AG09309 (cell line): ENCODE measurements at regions not wholly inside any gene's neighbourhood (a gene's known extent, or its start where the extent isn't known, plus 50 kb on each side); places are given as distances from the start of the nearest gene placed in this dataset.
A peak's percentile ranks its signal among the peaks of the same experiment; 100 is the strongest.

ENCODE experiments used
- DNase-seq: peaks from one replicate; pipeline ENCODE4 v3.0.0-alpha.2; 2010; ENCODE audit warnings: low read depth
- H3K4me3 ChIP-seq: 2 replicates; pipeline ENCODE4 v1.5.1; 2011; ENCODE audit warnings: mild to moderate bottlenecking, low read depth, low read length, moderate library complexity; ENCODE audit not compliant: control insufficient read depth
- TF ChIP-seq, protein P1 (sequence below): IDR thresholded peaks from 2 replicates; pipeline ENCODE4 v1.5.1; 2011; ENCODE audit warnings: mild to moderate bottlenecking, low read depth, low read length, inconsistent platforms; ENCODE audit not compliant: insufficient read depth, control insufficient read depth; ENCODE audit errors: missing control alignments

DNA sequence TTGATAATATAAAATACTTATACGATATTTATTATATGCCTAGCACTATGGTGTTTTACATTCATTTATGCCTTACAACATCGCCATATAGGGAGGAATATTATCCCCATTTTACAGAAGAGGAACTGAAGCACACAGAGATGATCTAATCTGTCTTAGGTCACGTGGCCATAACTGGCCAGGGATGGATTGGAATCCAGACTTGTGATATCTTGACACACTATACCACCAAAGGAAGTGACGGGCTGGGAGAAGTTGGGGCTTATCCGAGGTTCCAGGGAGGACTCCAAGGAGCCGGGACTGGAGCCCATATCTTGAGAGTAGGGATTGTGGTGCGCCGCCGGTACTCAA, 129.8 kb downstream of the TMEM174 start:
- TF ChIP-seq, protein P1, sequence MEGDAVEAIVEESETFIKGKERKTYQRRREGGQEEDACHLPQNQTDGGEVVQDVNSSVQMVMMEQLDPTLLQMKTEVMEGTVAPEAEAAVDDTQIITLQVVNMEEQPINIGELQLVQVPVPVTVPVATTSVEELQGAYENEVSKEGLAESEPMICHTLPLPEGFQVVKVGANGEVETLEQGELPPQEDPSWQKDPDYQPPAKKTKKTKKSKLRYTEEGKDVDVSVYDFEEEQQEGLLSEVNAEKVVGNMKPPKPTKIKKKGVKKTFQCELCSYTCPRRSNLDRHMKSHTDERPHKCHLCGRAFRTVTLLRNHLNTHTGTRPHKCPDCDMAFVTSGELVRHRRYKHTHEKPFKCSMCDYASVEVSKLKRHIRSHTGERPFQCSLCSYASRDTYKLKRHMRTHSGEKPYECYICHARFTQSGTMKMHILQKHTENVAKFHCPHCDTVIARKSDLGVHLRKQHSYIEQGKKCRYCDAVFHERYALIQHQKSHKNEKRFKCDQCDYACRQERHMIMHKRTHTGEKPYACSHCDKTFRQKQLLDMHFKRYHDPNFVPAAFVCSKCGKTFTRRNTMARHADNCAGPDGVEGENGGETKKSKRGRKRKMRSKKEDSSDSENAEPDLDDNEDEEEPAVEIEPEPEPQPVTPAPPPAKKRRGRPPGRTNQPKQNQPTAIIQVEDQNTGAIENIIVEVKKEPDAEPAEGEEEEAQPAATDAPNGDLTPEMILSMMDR = no peak
- H3K4me3 ChIP-seq = no peak overlapping the region
- DNase-seq = no peak

DNA sequence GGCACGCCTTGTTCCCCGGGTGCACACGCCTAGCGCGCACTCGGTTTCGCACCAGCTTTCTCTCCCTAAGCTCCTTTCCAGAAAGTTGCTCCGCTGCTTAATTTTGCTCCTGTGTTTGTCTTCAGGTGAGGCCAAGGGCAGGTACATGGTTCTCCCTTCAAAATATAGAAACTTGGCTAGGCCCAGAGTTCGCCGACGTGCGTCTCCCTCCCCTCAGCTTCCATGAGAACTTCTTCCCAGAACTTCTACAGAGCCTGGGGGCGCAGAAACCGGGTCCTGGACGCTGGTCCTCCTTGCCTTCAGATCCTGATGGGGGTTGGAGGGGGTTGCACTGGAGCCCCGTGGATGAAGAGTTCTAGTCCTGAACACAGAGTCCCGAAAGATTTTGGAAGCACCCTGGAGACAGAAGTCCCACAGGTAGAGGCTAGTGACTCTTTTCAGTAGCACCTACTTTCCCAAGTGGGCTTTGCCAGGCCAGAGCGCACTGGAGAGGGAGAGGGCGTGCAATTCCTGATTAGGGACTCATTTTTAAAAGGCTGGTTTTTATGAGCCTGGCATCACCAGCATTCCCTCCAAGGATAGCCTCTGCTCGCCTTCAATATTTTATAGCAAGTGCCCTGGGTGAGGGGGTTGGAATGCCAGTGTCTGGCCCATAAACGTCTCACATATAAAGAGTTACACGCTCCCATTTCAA, 128.4 kb downstream of the TMEM174 start:
- TF ChIP-seq, protein P1 = no peak
- DNase-seq = no peak
- no peak overlapping the region for H3K4me3 ChIP-seq

DNA sequence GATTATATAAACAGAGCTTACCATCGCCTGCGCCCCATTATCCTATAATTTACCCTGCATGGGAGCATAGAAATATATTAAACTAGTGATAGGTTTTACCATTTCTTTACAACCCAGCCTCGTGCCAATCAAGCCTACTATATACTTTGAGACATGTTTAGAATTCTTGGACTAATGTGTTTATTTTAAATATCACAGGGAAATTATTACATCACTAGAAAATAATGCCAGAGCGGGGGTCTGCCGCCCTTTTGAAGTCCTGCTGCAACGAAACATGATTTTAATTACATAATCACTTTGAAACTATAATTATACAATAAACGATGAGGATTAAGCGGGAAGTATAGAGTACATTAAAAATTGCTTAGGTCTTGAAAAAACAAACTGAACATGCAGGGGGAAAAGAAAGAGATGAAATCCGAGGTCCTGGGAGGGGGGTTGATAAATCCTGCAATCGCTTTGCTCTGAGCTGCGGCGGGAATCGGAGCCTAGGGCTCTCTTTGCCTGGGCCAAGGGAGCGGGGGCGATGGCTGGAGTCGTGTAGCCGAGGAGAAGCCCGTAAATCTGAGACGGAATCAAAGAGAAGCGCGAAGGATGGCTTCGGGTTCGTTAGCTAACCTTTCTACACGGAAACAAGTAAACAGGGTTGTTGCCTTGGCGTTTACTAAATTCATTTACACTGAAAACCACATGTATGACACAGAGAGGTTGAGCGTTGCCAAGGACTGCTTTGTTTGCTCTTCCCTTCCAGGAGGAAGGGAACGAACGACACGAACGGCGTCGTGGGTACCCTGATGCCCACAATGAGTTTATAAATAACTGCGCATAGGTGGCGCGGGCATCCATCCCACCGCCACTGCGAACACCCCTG, 127.6 kb downstream of the TMEM174 start:
- TF ChIP-seq, protein P1 = no peak
- no peak overlapping the region for H3K4me3 ChIP-seq
- no peak for DNase-seq

DNA sequence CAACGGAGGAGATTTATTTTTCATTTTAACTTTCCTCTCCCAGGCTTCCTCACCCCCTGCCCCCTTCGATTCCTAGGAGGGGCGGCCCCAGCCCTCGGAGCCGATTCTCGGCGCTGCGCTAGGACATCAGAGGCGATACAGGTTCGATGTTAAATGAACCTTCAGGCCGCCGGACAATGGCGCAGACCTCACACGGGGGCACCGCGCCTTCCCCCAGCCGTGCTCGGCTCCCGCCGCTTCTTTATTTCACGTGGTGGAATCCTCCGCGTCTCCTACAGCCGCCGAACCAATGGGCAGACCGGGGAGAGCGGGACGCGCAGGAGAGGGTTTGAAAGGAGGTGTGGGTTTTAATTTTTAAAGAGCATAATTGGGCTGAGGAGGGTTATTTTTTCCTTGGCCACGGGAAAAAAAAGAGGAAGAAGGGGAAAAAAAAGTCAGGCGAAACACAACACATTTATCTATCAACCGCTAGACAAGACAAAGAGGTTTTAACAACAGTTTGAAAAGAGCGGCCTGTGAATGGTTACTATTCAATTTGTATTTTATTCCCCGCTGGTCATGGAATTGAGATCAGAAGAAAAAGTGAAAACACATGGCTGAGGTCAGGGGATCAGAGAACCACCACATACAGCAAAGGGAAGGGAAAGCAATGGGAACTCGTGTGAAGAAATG, 126.8 kb downstream of the TMEM174 start:
- TF ChIP-seq, protein P1 = no peak
- H3K4me3 ChIP-seq = peak overlapping the region; percentile 43
- DNase-seq = no peak

DNA sequence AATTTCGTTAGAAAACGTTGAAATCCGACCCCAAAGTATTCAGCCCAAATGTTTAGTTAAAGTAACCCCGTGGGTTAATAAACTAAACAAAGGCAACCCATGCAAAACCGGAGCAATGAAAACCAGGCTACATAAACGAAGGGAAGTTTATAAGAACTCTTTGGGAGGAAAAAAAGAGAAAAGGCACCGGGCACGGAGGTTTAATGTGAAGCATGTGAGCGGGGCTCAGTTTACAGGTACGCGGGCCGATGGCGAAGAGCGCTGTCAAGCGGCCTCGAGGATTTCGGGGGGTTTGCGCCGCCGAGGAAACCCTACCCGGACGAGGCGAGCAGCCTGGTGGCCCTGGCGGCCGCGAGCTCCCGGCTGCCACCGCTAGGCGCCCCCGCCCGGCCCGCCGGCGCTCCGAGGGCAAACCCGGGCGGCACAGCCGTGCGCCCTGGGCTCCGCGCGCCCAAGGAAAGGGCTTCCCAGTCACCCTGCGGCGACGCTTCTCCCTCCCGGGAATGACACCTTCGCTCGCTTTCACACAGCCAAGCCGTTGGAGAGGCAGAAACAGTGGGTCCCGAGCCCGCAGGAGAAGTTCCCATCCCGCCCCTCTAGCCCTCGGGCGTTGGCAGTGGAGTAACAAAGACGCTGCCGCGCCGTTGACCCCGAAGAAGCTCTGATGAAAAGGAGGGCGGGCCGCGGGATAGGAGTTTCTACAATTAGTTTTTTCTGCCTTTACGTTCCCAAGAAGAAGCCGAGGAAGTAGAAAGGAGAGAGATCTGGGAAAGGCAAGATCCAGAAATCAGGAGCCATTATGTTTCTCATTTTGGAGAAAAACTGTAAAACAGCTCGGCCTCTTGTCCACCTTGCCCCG, 126.0 kb downstream of the TMEM174 start:
- TF ChIP-seq, protein P1 = no peak
- H3K4me3 ChIP-seq = peak overlapping the region; percentile 43
- DNase-seq = no peak

DNA sequence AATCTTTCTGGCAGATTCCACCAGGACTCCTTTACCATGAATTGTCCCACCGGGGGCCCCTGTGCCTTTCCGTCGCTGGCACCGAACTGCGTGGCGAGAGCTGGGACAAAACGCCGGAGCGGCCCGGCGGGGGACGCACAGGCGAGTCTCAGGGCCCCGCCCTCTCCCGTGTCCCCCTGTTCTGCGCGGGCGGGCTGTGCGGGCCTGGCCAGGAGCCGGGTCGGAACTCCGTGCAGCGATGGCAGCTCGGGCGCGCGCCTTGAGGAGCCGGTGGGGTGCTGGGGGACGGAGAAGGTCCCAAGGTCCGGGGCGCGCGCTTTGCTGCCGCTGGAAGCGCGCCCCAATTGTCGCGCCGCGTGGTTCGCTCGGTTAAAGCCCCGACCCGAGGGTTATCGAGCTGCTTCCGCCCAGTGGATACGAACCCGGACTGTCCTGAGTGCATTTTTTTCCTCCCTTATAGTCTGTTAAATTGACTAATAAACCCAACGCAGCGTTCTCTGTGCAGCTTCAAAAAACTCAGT, 125.3 kb downstream of the TMEM174 start:
- TF ChIP-seq, protein P1 = no peak
- no peak for DNase-seq

More for the DNA sequence above, 125.3 kb downstream of the TMEM174 start:
- no peak overlapping the region for H3K4me3 ChIP-seq
